GM12892 (cell line): ENCODE measurements at regions not wholly inside any gene's neighbourhood (a gene's known extent, or its start where the extent isn't known, plus 50 kb on each side); places are given as distances from the start of the nearest gene placed in this dataset.

Experiments used
- POLR2A ChIP-seq: IDR thresholded peaks from 2 replicates; pipeline ENCODE4 v1.6.1; 2011; ENCODE audit warnings: low read depth, low read length, control low read depth
- POLR2AphosphoS5 ChIP-seq: IDR thresholded peaks from 2 replicates; pipeline ENCODE4 v1.6.1; 2011; ENCODE audit warnings: low read depth, low read length, control low read depth
- TAF1 ChIP-seq: IDR thresholded peaks from 2 replicates; pipeline ENCODE4 v1.6.1; 2011; ENCODE audit warnings: low read depth, mild to moderate bottlenecking, control low read depth, low read length, borderline replicate concordance

- TF ChIP-seq TAF1, result no peak
- no peak for TF ChIP-seq POLR2A
- TF ChIP-seq POLR2AphosphoS5, result no peak
These were observed 170.8 kb downstream of the INO80D start for GRCh38 chr2:205915130-205915524.
